Activated B cell treated with CpG ODN at 0.5 μM for 24 hours (primary cell): ENCODE measurements at regions not wholly inside any gene's neighbourhood (a gene's known extent, or its start where the extent isn't known, plus 50 kb on each side); places are given as distances from the start of the nearest gene placed in this dataset.

Experiments used
- ATAC-seq: fragments of 200-7000 bp; cut with Tn5 transposase; one replicate; pipeline ENCODE4 v1.10.0; 2021; ENCODE audit warnings: low read depth, mild to moderate bottlenecking, moderate library complexity
- CTCF ChIA-PET: fragments of 350-600 bp; sonication (Branson Sonifier 250); formaldehyde crosslinking; loops from one replicate; lab custom pipeline; 2021; ENCODE audit warnings: antibody characterized with exemption; lab: Charles Lee
- POLR2A ChIA-PET: fragments of 350-600 bp; sonication (Branson Sonifier 250); formaldehyde crosslinking; loops from one replicate; lab custom pipeline; 2021; ENCODE audit warnings: antibody characterized with exemption; lab: Charles Lee
- DNase-seq: peaks from one replicate; pipeline ENCODE4 v3.0.0; 2022
- H3K27ac Mint-ChIP-seq: one replicate; pipeline ENCODE4 v1.8.0; 2020; ENCODE audit warnings: mixed read lengths
- H3K27me3 Mint-ChIP-seq: one replicate; pipeline ENCODE4 v1.8.0; 2021; ENCODE audit warnings: mixed read lengths
- H3K36me3 Mint-ChIP-seq: one replicate; pipeline ENCODE4 v1.8.0; 2021; ENCODE audit warnings: low read depth, mixed read lengths
- H3K4me1 Mint-ChIP-seq: one replicate; pipeline ENCODE4 v1.8.0; 2021; ENCODE audit warnings: mixed read lengths
- H3K4me3 Mint-ChIP-seq: one replicate; pipeline ENCODE4 v1.8.0; 2020; ENCODE audit warnings: mild to moderate bottlenecking, mixed read lengths
- H3K9me3 Mint-ChIP-seq: one replicate; pipeline ENCODE4 v1.8.0; 2020; ENCODE audit warnings: mixed read lengths
- intact Hi-C: fragments of 100-400 bp; cut with micrococcal nuclease; formaldehyde crosslinking; loops from one replicate; pipeline ENCODE4 v1.15.1; 2024
- TF ChIP-seq, protein P1 (sequence below): fragments of 200-600 bp; IDR thresholded peaks from one replicate; pipeline ENCODE4 v1.8.0; 2022; ENCODE audit warnings: antibody characterized with exemption, mild to moderate bottlenecking

DNA sequence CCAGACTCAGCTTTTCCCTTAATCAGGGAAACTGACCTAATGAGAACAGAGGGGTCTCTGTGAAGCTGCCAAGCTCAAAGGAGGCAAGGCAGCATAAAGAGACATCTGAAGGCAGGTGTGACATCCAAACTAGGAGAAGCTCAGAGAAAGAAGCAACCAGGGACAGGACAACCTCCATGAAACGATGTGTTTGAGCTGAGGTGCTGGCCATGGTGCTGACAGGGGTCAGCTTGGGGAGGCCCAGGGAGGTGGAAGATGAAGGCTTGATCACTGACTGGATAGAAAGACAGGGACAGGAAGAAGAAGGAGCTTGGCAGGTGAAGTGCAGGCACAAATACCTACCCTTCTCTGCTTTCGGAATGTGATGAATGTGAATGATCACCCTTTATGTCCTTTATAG, 179.5 kb upstream of the NSMCE3 start:
- peaks cover 2% of the 10 kb centered on the region for H3K27me3 Mint-ChIP-seq
- ATAC-seq, result no peak
- no peak overlapping the region for H3K4me3 Mint-ChIP-seq
- H3K9me3 Mint-ChIP-seq, result no peaks in the 10 kb centered on the region
- intact Hi-C loops, result no loop called here
- no peak for DNase-seq
- CTCF ChIA-PET, result no interaction called here
- H3K27ac Mint-ChIP-seq, result no peak overlapping the region
- POLR2A ChIA-PET, result no interaction called here
- no peaks in the 10 kb centered on the region for H3K36me3 Mint-ChIP-seq
- TF ChIP-seq, protein P1, sequence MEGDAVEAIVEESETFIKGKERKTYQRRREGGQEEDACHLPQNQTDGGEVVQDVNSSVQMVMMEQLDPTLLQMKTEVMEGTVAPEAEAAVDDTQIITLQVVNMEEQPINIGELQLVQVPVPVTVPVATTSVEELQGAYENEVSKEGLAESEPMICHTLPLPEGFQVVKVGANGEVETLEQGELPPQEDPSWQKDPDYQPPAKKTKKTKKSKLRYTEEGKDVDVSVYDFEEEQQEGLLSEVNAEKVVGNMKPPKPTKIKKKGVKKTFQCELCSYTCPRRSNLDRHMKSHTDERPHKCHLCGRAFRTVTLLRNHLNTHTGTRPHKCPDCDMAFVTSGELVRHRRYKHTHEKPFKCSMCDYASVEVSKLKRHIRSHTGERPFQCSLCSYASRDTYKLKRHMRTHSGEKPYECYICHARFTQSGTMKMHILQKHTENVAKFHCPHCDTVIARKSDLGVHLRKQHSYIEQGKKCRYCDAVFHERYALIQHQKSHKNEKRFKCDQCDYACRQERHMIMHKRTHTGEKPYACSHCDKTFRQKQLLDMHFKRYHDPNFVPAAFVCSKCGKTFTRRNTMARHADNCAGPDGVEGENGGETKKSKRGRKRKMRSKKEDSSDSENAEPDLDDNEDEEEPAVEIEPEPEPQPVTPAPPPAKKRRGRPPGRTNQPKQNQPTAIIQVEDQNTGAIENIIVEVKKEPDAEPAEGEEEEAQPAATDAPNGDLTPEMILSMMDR, result no peak
- H3K4me1 Mint-ChIP-seq, result no peaks in the 10 kb centered on the region

DNA sequence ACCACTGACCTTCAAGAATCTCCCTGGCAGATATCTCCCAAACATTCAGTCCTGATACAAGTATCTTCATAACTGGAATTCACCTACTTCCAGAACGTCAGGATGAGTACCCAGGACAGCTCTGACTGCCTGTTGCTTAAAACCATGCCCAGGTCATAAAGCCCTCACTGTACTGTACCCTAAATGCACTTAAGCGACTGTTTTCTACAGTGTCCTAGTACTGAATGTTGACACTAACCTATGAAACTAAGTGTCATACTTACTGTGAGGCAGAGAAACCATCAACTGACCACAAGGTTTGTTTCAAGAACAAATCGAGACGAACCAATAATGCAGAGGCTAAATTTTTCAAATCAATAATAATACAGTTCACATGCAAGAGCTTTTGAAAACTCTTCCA, 178.7 kb upstream of the NSMCE3 start:
- no peak for DNase-seq
- intact Hi-C loops, result no loop called here
- H3K27ac Mint-ChIP-seq, result no peak overlapping the region
- TF ChIP-seq, protein P1, result no peak
- no peaks in the 10 kb centered on the region for H3K36me3 Mint-ChIP-seq
- no peak for ATAC-seq
- CTCF ChIA-PET, result no interaction called here
- no peaks in the 10 kb centered on the region for H3K9me3 Mint-ChIP-seq
- no peak overlapping the region for H3K4me3 Mint-ChIP-seq
- POLR2A ChIA-PET, result no interaction called here
- H3K4me1 Mint-ChIP-seq, result no peaks in the 10 kb centered on the region
- peaks cover 2% of the 10 kb centered on the region for H3K27me3 Mint-ChIP-seq

DNA sequence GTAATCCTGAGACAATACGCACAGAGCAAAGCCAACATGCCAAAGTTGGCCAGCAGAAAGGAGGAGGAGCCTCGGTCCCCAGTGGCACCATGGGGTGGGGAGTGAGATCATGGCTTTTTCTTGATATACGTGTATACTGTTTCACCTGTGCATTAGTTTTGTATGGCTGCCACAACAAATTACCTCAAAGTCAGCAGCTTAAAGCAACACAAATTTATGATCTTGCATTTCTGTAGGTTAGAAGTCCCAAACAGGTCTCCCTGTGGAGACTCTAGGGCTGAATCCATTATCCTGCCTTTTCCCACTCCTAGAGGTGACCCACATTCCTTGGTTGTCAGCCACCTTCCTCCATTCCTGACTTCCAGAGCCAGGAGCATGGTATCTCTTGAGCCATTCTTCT, 176.9 kb upstream of the NSMCE3 start:
- ChIA-PET POLR2A (no interaction called here), CTCF (no interaction called here)
- intact Hi-C loops, result no loop called here
- Mint-ChIP-seq H3K27ac (no peak overlapping the region), H3K9me3 (no peaks in the 10 kb centered on the region), H3K4me1 (no peaks in the 10 kb centered on the region), H3K36me3 (no peaks in the 10 kb centered on the region), H3K4me3 (no peak overlapping the region), H3K27me3 (peaks cover 2% of the 10 kb centered on the region)
- DNase-seq, result no peak
- no peak for ATAC-seq
- TF ChIP-seq, protein P1, result no peak

DNA sequence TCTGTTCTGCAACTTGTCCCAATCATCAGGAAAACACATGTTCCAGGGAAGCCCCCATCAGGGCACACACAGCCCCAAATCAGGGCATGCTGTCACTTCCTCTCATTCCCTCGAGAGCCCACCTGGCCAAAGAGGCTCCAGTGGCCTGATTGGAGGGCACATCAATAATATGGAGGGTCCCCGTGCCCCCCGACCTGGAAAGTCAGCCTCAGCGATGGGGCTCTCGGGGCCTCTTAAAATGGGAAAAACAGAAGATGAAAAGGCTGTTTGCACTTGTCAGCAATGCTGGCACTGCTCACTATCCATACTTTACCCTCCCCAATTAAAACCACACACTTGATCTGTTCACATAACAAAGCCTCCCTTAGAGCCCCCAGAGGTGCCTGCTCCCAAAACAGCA, 172.9 kb upstream of the NSMCE3 start:
- H3K4me3 Mint-ChIP-seq, result no peak overlapping the region
- H3K27ac Mint-ChIP-seq, result no peak overlapping the region
- ChIA-PET POLR2A (no interaction called here), CTCF (no interaction called here)
- intact Hi-C loops, result no loop called here
- DNase-seq, result no peak
- H3K9me3 Mint-ChIP-seq, result no peaks in the 10 kb centered on the region
- no peak for ATAC-seq
- H3K4me1 Mint-ChIP-seq, result no peaks in the 10 kb centered on the region
- TF ChIP-seq, protein P1, result no peak
- no peaks in the 10 kb centered on the region for H3K27me3 Mint-ChIP-seq
- H3K36me3 Mint-ChIP-seq, result no peaks in the 10 kb centered on the region

DNA sequence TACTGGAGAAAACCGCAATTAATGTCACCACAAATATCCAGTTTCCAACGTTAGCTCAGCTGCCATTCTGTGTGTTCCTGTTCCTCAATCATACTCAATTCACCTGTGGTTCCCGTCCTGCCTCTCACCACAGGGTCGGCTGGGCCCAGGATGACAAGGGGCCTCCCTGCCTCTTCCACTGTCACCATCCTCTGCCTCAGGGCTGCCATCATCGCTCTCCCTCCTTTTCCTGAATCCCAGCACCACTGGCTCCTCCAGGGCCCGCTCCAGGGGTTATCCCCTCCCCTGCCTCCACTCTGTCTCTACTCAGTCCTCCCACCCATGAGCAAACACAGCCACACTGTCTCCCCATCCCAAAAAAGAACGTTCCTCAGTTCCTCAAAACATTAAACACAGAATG, 170.9 kb upstream of the NSMCE3 start:
- no peak overlapping the region for H3K4me3 Mint-ChIP-seq
- H3K27ac Mint-ChIP-seq, result no peak overlapping the region
- H3K27me3 Mint-ChIP-seq, result no peaks in the 10 kb centered on the region
- ChIA-PET POLR2A (no interaction called here), CTCF (no interaction called here)
- TF ChIP-seq, protein P1, result no peak
- no peaks in the 10 kb centered on the region for H3K9me3 Mint-ChIP-seq
- intact Hi-C loops, result no loop called here
- no peaks in the 10 kb centered on the region for H3K4me1 Mint-ChIP-seq
- DNase-seq (no peak), ATAC-seq (no peak)
- H3K36me3 Mint-ChIP-seq, result no peaks in the 10 kb centered on the region
